ENCODE measurements at regions not wholly inside any gene's neighbourhood (a gene's known extent, or its start where the extent isn't known, plus 50 kb on each side); places are given as distances from the start of the nearest gene placed in this dataset.

DNA sequence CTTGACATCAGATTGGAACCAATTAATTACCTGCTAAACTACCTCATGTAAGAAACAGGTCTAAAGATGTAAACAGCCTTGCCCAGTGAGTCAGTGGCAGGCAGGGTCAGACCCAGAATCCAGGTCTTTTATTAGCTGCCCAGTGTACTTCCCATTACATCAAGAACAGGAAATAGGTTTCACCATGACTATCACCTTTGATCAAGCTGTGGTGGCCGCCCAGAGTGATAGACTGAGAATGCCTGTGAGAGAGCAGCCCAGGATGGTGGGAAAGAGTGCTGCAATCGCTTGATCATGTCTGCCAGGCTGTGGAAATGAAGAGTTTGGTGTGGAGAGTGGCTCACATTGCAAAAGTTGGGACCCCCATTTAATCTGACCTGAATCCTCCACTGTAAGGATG lies 61.3 kb upstream of the PIAS1 start:
- DNase-seq: no peak

- no peak for DNase-seq
Measured at GRCh38 chr15:67997996-67998395, 56.1 kb upstream of the PIAS1 start.

GRCh38 chr15:67998599-67999133 lies 55.4 kb upstream of the PIAS1 start:
- no peak for DNase-seq

GRCh38 chr15:67999320-68000100 lies 54.6 kb upstream of the PIAS1 start:
- DNase-seq: no peak

DNA sequence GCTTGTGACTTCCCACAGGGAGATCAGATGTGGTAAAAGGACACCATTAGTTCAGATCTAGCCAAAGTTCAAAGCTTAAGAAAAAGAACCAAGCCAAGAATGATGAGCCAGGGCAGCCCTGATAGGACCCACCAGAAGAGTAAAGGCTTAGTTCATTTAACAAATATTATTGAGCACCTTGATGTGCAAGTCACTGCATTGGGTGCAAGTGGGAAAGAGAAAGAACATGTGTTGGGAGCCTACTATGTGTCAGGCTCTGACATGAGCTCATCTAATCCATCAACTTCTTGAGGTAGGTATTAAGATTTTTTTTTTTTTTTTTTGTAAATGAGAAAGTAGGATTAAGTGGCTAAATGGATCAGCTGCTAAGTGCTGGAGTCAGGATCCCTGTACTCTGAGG lies 53.4 kb upstream of the PIAS1 start:
- no peak for DNase-seq

DNA sequence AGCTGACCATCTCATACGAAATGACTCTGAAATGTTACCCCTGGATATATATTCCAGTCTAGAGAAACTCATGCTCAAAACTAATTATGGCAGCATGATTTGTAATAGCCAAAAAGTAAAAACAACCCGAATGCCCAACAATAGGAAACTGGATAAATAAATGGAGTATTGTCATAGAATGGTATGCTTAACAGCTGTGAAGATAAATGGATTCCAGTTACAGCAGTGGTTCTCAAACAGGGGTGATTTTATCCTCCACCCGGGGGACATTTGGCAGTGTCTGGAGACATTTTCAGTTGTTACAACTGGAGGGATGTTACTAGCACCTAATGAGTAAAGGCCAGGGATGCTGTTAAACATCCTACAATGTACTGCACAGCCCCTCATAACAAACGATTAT lies 52.3 kb upstream of the PIAS1 start:
- DNase-seq: no peak

- DNase-seq: no peak
Measured at GRCh38 chr15:68003297-68003696, 50.8 kb upstream of the PIAS1 start.
